LHCN-M2 (cell line): ENCODE measurements at regions not wholly inside any gene's neighbourhood (a gene's known extent, or its start where the extent isn't known, plus 50 kb on each side); places are given as distances from the start of the nearest gene placed in this dataset.
A peak's percentile ranks its signal among the peaks of the same experiment; 100 is the strongest.
"Not testable (repeated sequence)": the region's sequence is repeated elsewhere in the genome, so short reads cannot be mapped to it uniquely, and the experiment has no call there.

Experiments used
- DNase-seq: peaks from one replicate; pipeline ENCODE4 v3.0.0-alpha.2; 2012; ENCODE audit warnings: low read depth

DNA sequence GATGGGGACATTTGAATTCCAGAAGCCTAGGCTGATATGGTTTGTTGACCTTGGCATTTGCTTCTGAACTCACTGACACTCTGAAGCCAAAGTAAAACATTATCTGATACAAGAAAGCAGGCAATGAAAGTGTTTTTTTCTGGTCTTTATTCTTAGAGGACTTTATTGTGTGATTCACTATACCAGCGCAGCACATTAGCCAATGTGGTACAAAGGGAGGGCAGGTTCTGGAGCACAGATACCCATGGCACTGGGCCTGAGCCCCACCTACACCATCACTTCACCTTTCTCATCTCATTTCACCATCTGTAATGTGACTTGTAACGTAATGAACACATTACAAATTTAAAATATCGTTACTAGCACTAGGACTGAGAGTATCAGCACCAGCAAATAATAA, 89.7 kb upstream of the ZNF366 start:
- DNase-seq = peak; percentile 64

DNA sequence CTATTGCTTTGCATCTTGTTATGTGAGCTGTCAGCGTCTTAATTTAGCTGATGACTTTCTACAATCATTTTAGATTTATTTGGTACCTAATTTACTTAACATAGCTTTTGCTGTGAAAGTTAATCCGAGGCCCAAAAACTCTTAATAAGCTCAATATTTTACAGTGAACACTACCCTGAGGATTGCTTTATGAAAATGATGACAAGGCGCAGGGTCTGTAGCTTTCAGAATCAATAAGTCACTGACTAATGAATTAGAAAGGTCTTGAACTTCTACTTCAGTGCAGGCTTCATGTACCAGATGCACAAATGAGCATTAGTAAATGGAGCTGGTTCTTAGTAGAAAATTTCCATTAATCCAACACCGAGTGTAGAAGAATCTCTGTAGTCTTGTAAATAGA, 81.4 kb upstream of the ZNF366 start:
- DNase-seq = no peak

DNA sequence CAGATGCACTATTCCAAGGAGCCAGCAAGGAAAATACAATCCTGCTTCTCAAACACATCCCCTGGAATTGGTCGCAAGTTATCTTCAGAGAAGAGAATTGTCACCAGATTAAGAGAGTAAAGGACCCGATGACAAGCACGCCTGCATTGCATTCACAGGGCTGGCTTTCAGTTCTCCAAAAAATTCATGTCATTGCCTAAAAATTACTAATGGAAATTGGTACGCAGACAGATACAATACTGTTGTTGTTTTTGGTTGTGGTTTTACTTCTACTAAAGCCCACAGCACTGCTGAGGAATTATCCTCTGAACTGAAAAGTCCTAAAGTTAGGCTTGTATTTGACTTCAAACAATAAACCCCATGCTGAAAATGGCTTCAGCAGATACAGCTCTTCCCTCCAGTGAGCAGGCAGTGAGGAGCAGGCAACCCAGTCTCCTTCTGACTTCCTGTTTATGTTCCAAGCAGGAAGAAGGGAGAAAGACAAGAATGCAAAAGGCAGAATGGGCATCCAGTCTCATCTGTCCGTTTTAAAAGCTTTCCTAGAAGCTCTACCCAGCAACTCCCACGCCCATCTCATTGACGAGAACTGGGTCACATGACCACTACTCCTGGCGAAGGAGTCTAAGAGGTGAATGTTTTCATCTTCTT, 80.6 kb upstream of the ZNF366 start:
- DNase-seq = no peak

DNA sequence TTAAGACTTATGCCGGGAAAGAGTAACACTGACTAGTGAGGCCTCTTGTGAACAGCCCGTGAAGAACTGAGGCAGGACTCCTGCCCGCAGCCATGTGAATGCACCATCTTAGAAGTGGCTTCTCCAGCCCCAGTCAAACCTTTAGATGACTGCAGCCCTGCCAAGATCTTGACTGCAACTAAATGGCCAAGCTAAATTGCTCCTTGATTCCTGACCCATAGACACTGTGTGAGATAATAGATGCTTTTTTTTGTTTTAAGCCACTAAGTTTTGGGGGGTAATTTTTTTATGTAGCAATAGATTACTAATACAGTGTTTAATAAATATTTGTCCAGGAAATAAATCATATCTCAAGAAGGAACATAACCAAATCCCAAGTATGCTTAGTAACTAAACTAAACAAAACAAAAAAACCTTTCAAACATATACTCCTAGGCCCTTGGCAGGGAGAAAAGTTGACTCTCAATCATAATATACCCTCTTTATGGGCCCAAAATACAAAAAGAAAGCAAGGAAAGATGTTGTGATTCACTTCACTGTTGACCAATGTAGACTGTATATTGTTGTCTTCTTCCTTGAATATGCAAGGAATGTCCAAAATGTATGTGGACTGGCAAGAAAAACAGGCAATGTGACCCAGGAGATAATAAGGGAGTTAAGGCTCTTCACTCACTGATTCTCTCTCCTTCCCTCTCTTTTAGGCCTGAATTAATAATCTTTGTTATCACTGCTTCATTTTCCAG, 79.7 kb upstream of the ZNF366 start:
- no peak for DNase-seq

DNA sequence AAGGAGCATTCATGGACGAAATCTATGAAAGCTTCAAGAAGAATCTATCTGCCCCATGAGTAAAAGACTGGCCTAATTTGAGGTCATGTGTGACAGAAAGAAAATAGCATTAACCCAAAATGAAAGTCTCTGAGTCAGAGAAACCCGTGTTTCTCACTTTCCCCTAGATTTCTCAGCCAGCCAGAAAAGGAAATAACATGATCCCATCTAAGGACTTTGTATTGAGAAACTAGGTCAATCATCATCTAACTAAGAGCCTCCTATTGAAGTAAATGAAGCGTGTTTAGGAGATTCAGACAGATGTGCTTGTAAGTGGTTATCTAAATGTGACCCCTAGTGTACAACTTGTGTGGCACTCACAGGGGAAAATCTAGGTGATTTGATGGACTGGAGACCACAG, 77.3 kb upstream of the ZNF366 start:
- DNase-seq = peak; percentile 64

DNA sequence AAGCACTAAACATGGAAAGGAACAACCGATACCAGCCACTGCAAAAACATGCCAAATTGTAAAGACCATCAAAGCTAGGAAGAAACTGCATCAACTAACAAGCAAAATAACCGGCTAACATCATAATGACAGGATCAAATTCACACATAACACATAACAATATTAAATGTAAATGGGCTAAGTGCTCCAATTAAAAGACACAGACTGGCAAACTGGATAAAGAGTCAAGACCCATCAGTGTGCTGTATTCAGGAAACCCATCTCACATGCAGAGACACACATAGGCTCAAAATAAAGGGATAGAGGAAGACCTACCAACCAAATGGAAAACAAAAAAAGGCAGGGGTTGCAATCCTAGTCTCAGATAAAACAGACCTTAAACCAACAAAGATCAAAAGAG, 72.1 kb upstream of the ZNF366 start:
- not testable (repeated sequence) for DNase-seq

DNA sequence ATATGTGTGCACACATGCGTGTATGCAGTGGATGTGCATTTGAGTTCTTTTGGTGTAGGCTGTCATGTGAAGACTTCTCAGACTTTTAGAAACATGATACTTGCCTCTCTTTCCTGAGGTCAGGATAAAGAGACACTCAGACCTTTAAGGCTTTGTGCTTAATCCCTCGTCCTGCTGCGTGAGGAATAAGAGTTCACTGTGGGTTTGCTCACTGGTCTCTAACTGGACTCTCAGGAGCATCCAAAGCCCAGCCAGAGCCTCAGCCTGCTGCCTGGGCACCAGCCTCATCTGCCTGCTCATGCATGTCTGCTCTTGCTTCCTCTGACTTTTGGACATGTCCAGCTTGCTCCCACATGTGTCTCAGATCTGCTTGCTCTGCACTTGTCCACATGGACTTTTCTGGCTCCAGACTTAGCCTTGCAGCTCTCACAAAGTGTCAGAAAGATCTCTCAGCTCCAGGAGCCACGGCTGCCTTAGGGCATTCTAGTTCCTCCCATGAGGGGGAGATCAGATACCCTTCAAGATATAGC, 65.1 kb upstream of the ZNF366 start:
- DNase-seq = no peak

DNA sequence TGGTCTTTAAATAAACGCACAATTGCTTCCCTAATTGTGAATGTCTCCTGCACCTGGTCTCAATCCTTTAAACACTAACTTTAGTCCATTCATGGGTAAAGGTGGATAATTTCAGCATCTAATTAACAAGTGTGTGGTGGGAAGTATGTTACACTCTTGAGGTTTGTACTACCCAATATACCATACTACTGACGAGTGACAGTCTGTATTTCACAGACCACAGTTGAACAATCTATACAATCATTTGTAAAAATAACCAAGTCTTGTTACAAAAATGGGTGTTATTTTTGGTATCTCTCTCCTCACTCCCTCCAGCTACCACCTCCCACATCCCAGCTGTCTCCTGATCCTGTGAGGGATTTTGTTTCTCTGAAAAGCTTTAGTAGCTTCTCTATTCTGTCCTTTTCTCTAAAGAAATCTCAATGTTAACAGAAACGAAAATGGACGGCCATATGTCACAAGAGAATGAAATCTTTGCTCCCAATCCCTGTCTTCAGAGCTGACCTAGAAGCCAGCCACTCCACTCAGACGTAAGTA, 62.3 kb upstream of the ZNF366 start:
- no peak for DNase-seq

DNA sequence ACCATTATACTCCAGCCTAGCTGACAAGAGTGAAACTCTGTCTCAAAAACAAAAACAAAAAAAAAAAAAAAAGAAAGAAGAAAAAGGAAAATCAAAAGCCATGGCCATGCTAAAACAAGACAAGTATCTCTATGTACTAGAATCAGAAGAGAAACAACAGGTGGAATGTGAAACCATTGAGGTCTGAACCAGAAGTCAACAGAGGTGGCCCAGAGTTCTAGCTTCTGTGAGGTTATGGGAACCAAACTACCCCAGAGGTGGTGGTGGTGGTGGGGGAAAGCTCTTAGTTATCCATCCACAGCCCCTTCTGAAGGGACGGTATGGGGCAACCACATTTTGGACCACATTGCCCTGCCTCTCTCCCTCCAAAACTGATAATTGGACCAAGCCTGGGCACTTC, 59.5 kb upstream of the ZNF366 start:
- no peak for DNase-seq

DNA sequence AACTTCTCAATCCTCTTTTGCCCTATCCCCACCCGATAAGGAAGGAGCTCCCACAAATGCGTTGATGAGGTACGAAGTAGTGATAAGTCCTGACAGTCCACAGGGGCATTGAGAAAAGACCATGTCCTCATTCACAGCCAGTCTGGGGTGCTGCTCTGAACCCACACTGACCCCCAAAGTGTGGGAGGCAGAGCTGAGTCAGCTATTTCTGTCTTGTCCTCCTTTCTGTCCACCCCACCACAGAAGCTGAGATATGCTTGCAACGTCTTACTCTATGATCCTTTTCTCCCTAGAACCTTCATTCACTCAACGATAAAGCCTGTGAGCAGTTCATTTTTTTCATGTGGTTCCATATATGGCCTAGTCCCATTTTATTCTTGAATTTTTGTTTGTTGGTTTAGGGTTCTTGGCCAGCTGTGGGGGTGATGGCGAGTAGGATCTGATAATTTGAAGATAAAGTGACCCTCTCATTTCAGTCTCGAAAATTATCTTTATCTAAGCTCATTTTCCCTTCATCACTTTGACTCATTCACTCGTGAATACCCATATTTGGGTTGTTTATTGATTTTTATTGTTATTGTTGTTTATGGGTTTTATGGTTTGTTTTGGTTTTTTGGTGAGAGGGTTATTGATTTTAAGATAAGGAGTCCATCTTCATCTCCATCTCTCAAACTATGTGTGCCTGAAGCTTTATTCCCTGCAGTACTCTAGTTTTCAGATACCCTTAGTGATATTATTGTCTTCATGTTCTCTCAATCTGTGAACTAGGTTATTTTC, 58.5 kb upstream of the ZNF366 start:
- no peak for DNase-seq

DNA sequence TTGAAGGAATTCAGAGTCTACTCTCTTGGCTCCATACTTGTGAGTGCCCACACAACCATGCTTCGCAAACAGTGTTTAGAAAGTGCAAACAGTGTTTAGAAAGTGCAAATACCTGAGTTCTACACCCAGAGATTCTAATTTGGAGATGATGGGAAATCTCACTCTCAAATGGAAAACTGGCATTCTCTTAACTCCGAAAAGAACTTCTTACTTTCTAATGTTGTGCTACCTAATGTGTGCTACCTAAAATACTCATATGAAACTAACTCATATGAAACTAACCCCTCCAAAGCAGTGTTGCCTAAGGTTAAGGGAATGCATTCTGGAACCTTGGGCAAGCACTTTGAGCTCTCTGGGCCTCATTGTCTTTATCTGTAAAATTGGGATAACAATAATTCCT, 55.5 kb upstream of the ZNF366 start:
- DNase-seq = no peak

DNA sequence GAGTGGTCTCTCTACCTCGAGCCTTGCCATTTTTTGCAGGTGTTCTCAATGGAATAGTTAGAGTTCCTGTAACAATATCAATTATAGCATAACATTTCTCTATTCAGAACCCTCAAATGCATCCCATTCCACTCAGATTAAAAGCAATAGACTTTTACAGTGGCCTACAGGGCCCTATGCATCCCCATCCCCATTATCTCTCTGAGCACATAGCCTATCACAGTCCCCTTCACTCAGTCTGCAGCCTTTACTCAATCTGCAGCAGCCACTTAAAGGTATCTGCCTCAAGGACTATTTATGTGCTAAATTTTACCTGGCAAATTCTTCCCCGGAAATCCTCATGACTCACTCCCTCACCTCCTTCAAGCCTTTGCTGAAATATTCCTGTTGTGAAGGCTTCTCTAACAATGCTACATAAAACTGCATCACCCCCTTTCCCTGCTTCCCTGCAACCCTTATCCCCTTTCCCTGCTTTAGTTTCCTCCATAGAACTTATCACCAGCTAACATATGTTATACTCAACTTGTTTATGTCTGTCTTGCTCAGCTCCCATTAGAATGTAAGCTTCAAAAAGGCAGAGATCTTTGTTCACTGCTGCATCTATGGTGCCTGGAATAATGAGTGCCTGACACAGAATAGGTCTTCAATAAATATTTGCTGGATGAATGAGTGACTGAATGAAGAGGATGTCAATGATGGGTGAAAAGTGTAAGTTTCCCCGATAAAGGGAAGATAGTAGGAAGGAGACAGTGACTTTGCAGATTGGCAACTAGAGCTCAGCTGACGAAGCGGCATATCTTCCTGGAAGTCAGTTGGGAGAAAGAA, 54.1 kb upstream of the ZNF366 start:
- DNase-seq = no peak

DNA sequence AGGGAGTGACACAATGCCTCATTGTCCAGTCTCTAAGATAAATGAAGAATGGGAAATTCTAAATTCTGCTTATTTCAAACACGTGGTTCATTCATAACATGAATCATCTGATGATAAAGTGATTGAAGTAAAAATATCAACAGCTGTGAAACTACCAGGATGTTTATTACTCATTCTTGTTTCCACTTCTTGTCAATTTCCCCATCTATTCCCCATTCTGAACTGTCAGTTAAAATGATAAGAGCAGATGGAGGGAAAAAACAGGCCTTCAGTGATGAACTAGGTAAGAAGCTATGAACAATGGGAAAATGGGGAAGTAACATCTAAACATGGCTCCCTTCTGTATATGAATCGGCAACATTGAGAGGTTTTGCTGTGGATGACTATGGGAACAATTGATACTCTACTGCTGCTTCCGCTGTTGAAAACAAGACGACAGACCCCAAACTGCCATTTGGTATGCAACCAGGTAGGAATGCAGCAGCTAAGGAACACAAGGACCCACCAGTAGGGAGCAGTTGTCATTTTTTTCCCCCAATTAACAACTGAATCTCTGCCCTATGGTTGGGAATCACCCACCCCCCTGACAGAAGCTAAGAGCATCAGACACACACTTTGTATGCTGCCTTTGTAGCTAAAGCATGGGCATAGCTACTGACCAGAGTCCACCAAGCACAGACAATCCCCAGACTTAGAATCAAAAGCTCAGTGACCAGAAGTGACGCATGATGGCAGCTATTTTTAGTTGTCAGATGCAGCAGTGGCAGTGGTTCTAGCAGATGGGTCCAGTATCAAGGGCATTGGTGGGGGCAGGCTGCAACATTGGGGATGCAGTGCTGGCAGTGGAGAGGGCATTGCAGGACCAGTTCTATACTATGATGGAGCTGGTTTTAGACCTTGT, 52.9 kb upstream of the ZNF366 start:
- DNase-seq = peak; percentile 78

DNA sequence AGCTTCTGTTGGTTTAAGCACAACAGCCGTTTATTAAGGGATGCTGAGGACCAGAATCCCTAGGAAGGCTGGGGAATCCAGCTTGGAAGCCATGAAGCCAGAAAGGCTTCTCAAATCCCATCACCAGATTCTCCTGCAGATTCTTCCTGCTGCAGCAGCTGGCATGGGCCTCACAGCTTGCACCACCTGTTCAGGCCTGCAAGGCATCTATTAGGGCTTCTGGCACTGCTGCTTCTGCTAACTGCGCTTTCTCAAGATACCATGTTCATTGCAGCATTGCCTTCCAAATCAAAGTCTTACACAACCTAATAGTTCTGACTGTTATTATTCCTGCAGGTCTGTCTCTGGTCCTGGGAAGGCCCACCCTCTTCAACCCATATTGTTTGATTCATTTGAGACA, 51.2 kb upstream of the ZNF366 start:
- DNase-seq = peak; percentile 84

DNA sequence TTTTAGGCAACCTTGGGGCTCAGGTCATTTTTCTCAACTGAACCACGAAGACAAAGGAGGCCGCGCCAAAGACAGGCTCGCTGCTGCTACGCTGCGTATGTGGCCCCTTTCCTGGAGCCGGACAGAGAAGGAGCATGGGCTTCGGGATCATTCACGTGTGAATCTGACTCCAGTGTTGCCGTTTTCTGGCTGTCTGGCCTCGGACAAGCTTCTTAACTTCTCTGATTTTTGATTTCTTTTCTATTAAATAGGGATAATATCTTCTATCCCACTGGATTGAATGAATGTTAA, 50.8 kb upstream of the ZNF366 start:
- DNase-seq = no peak

DNA sequence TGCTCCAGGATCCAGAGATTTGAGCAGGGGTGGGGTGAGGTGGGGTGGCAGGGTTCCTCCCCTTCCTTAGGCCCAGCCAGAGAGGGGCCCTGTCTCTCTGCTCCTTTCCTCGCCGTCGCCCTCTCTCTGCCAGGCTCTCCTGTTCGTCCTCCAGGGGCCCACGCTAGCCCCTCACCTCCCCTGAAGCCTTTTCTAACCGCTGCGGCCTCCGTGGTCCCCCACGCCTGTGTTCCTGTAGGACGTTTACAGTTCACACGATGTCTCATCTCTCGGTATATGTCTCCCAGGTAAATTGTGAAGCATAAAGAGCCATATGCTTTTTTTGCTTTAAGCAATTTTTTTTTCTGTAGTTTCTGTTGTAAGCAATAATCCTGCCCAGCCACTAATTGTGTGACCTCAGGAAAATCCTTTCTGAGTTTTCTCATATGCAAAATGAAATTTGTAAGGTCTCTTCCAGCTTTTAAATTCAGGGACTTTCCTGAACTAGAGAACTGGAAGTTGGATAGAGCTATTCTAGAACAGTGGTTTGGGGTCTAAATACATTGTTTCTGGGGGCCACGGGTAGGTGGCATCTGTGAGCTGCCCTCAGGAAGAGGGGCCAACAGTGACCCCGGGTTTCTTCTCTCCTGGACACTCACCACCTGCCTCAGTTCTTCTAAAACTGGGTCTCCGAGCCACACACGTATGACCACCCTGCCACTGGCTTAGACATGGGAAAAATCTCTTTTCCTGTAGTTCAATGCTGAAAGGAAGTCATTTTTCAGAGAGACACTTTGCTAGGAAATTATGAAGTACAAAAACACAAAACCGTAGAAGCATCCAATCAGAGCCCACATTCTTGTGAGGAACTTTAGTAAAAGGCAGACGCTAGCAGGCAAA, 50.2 kb upstream of the ZNF366 start:
- DNase-seq = peak; percentile 43
